Stimulated activated CD8-positive, alpha-beta memory T cell treated with anti-CD3 and anti-CD28 coated beads, Interleukin-7, amount 100 ng/mL, for 48 hours (primary cell): ENCODE measurements at regions not wholly inside any gene's neighbourhood (a gene's known extent, or its start where the extent isn't known, plus 50 kb on each side); places are given as distances from the start of the nearest gene placed in this dataset.
"Not testable (repeated sequence)": the region's sequence is repeated elsewhere in the genome, so short reads cannot be mapped to it uniquely, and the experiment has no call there.

Experiments used
- DNase-seq, 2 donors: peaks; one replicate each; pipeline ENCODE4 v3.0.0-alpha.2; 2020; ENCODE audit warnings: low read depth in 1 of 2; ENCODE audit errors: extremely low read depth in 1 of 2

- DNase-seq = no peak
These were observed 211.6 kb upstream of the MAGI2 start for GRCh38 chr7:79664884-79665676.

DNA sequence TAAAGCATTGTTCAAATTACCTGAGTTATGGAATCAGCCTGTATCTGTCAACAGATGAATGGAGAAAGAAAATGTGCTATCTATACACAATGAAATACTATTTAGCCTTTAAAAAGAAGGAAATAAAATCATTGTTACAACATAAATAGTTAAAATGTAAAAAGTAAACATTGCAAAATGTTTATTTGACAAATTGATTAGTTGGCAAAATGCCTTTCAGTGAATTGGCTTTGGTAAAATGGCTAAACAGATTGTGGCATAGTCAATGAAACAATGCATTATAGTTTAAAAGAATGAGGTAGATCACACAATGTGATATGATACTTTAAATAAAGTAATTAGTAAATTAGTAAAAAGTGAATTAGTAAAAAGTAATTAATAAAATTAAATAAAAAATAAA, 204.8 kb upstream of the MAGI2 start:
- DNase-seq = no peak

- DNase-seq = no peak
These were observed 199.7 kb upstream of the MAGI2 start for GRCh38 chr7:79653136-79653631.

DNA sequence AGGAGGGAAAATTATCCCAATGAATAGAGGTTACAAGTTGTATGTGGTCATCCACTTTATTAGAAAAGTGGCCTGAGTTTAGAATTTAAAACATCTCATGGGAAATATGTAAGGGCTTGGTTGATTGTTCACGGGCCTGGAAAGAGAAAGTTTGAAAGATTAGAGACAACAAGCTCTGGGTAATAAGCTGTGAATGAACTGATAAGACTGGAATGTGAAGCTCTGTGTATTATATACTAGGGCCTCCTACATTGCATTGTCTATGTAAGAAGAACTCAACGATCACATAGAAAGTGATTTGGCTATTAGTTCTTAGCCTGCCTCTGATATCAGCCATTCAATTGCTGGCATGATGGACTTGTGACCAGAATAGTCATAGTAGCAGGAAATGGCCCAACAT, 199.2 kb upstream of the MAGI2 start:
- no peak for DNase-seq

DNA sequence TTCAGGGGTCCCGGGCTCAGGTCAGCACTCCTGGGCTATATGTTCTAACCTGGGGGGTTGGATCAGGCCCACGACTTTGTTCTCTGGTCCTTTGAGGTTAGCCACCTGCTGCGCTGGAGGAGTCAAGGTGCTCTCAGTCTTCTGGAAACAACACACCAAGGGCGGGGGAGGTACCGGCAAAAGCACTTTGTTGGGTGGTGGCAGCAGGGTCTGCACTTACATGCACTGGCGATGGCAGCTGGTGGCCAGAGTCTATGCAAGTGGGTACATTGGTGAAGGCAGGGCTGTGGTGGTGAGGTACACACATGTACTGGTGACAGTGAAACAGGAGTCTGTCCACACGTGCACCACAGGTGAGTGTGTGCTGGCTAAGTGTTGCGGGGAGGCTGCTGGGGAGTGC, 194.2 kb upstream of the MAGI2 start:
- DNase-seq = no peak

DNA sequence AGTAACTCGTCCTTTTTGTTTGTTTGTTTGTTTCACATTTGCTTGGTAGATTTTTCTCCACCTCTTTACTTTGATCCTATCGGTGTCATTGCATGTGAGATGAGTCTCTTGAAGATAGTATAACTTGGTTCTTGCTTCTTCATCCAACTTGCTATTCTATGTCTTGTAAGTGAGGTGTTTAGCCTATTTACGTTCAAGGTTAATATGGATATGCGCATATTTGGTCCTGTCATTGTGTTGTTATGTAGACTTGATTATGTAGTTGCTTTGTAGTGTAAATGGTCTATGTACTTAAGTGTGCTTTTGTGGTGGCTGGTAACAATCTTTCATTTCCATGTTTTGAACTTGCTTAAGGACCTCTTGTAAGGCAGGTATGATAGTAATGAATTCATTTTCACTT, 192.8 kb upstream of the MAGI2 start:
- DNase-seq = no peak

GRCh38 chr7:79636849-79637248, 183.4 kb upstream of the MAGI2 start:
- DNase-seq = no peak

DNA sequence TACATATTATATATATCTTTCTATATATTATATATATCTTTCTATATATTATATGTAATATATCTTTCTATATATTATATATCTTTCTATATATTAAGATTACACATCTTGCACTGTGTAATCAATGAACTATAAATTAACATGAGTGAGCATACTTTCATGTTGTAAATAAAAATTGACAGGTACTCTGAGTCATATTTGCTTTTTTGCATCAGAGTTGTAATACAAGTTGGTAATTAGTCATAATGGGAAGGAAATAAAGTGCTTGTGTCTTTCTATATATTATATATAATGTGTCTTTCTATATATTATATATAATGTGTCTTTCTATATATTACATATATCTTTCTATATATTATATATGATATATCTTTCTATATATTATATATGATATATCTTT, 172.5 kb upstream of the MAGI2 start:
- DNase-seq = not testable (repeated sequence)

- DNase-seq = no peak
These were observed 170.9 kb upstream of the MAGI2 start for GRCh38 chr7:79624336-79624735.

DNA sequence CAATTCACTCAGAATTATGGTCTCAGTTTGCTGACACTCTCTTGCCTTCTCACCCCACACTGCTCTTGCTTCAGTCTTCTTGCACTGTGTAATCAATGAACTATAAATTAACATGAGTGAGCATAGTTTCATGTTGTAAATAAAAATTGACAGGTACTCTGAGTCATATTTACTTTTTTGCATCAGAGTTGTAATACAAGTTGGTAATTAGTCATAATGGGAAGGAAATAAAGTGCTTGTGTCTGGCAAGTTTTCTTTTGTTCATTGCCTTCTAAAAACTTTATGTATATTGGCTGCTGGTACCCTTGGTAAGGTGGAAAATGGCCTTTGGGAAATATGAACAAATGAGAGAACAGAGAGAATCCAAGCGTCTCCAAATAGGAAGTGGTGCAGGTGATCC, 169.3 kb upstream of the MAGI2 start:
- no peak for DNase-seq

- no peak for DNase-seq
These were observed 166.8 kb upstream of the MAGI2 start for GRCh38 chr7:79620291-79620690.

DNA sequence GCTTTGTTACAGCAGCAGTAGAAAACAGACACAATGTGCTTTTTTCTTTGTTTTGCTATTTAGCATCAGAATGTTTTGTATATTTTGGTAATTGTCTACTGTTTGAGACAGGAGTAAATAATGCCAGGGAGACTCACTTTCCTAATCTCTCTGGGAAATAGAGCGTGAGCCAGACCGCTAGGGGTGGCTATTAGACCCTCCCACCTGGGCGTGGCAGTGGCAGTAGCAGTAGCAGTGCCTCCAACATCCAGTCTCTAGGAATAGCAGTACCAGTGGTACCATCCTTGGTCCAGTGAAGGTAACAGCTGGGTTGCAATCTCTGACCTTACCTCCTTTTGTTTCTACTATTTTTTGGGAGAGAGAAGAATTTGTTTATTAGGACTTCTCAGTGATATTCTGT, 165.7 kb upstream of the MAGI2 start:
- DNase-seq = no peak

GRCh38 chr7:79615871-79616640, 162.6 kb upstream of the MAGI2 start:
- no peak for DNase-seq

DNA sequence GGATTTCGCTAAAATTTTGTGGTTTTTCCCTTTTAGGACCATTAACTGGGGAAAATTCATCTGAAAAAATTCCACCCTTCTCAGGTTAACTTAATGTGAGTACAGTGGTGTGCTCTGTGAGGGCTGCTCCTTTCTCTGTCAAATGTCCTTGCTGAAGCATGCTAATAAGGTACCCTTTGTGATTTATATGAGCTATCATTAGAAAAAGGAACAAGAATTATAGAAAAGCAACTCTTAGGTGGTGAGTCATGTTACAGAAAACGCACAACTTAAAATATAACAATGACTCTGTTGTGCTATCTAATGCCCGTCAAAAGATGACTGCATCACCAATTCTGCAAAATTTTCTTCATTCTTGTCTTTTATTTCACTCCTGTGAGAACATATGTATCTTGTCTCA, 162.0 kb upstream of the MAGI2 start:
- no peak for DNase-seq

DNA sequence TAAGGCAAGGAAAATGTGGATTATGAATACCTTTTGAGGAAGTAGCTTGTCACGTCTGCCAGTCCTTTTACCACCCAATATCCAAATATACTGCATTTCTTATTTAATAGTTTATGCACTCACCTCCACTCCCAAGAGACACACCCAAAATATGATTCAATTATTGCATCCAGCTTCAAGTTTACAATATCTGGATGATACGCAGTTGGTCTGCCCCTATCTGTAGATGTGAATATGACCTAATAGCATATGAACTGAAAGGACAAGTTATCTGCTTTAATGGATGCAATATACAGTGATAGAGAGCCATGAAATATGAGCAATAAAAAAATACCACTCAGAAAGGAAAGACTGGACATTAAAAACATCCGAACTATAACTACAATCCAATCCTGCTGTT, 159.4 kb upstream of the MAGI2 start:
- DNase-seq = no peak

GRCh38 chr7:79612022-79612421, 158.6 kb upstream of the MAGI2 start:
- no peak for DNase-seq

DNA sequence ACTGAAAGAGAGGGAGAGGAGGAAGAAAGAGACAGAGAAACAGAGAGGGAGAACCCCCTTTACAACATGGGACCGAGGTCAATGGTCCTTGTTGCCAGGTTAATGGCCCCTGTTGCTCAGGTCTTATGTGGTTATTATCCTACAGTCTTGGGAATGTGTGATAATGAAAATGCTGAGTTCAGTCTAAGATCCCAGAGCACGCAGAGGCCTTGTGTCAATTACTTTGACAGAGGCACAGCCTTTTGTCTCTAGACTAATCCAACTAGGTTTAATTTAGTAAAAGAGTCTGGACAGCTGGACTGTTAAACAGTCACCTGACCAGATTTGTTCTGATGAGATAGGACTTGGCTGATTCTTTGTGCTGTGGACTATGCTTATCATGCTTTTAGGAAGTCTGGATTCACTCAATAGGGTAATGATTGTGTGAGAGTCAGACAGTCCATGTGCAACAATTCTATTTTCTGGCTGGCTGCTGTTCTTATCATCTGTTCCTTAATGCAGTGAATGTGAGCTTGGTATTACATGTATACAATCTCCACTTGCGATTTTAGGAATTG, 157.4 kb upstream of the MAGI2 start:
- DNase-seq = no peak

DNA sequence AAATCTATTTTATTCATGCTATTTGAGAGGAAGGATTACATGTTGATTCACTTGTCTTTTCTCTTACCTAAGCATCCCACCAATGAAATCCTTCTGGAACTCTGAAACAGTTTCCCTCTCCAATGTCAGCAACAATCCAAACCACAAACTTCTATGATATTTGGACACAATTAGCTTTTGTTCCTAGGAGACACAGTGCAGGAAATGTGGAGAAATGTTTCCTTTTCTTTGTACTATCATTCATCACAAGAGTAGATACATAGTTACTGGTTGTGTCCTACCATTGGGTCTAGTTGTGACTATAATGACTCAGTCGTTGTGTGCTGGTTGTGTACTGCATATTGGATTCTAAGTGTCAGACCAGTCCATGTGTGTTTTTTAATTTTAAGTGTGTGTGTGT, 156.8 kb upstream of the MAGI2 start:
- DNase-seq = no peak

- DNase-seq = no peak
These were observed 154.5 kb upstream of the MAGI2 start for GRCh38 chr7:79608005-79608404.

GRCh38 chr7:79604841-79605240, 151.4 kb upstream of the MAGI2 start:
- DNase-seq = no peak

DNA sequence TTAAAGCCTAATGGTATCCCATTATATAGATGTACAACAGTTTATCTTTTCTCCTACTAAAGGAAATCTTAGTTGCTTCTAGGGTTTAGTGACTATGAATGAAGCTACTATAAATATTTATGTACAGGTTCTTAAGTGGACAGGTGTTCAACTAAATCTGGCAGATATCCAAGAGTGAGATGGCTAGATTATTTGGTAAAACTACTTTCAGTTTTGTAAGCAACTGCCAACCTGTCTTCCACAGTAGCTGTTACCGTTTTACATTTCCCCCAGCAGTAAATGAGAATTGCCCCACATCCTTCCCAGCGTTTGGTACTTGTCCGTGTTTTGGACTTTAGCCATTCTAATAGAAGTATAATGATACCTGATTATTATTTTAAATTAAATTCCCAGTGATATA, 144.9 kb upstream of the MAGI2 start:
- DNase-seq = no peak

DNA sequence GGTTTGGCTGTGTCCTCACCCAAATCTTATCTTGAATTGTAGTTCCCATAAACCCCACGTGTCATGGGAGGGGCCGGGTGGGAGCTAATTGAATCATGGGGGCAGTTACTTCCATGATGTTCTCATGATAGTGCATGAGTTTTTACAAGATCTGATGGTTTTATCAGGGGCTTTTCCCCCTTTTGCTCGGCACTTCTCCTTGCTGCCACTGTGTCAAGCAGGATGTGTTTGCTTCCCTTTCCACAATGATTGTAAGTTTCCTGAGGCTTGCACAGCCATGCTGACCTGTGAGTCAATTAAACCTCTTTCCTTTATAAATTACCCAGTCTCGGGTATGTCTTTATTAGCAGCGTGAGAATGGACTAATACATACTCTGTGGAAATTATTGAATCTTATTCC, 141.2 kb upstream of the MAGI2 start:
- DNase-seq = not testable (repeated sequence)
